Endodermal cell (in vitro differentiated cells): ENCODE measurements at regions not wholly inside any gene's neighbourhood (a gene's known extent, or its start where the extent isn't known, plus 50 kb on each side); places are given as distances from the start of the nearest gene placed in this dataset.

Experiments used
- DNase-seq: peaks from one replicate; pipeline ENCODE4 v3.0.0-alpha.2; 2017
- H3K27ac ChIP-seq: 2 replicates; pipeline ENCODE4 v1.5.1; 2013; ENCODE audit warnings: mild to moderate bottlenecking, low read depth, low read length, moderate library complexity
- H3K27me3 ChIP-seq: 2 replicates; pipeline ENCODE4 v1.6.1; 2013; ENCODE audit warnings: mild to moderate bottlenecking, low read length, moderate library complexity; ENCODE audit not compliant: insufficient read depth, control insufficient read depth, poor library complexity, severe bottlenecking
- H3K36me3 ChIP-seq: 2 replicates; pipeline ENCODE4 v1.7.0; 2013; ENCODE audit warnings: mild to moderate bottlenecking, low read length, moderate library complexity; ENCODE audit not compliant: control insufficient read depth, insufficient read depth
- H3K4me1 ChIP-seq: one replicate; pipeline ENCODE4 v1.7.0; 2013; ENCODE audit warnings: low read length; ENCODE audit not compliant: control insufficient read depth, insufficient read depth
- H3K4me3 ChIP-seq: 2 replicates; pipeline ENCODE4 v1.5.1; 2013; ENCODE audit warnings: mild to moderate bottlenecking, low read length, moderate library complexity
- H3K9ac ChIP-seq: 2 replicates; pipeline ENCODE4 v1.6.1; 2013; ENCODE audit warnings: mild to moderate bottlenecking, low read length, moderate library complexity; ENCODE audit not compliant: poor library complexity, severe bottlenecking; ENCODE audit errors: extremely low read depth
- H3K9me3 ChIP-seq: 2 replicates; pipeline ENCODE4 v1.6.1; 2013; ENCODE audit warnings: mild to moderate bottlenecking, low read length, moderate library complexity; ENCODE audit not compliant: control insufficient read depth
- H3K27ac Mint-ChIP-seq: 2 replicates; pipeline ENCODE4 v1.8.0; 2020; ENCODE audit warnings: mixed read lengths
- H3K27me3 Mint-ChIP-seq: 2 replicates; pipeline ENCODE4 v1.8.0; 2021; ENCODE audit warnings: mild to moderate bottlenecking, mixed read lengths; ENCODE audit not compliant: insufficient read depth
- H3K36me3 Mint-ChIP-seq: 2 replicates; pipeline ENCODE4 v1.8.0; 2020; ENCODE audit warnings: low read depth, mixed read lengths
- H3K4me1 Mint-ChIP-seq: 2 replicates; pipeline ENCODE4 v1.8.0; 2020; ENCODE audit warnings: mixed read lengths
- H3K4me3 Mint-ChIP-seq: 2 replicates; pipeline ENCODE4 v1.8.0; 2020; ENCODE audit warnings: mild to moderate bottlenecking, moderate library complexity, mixed read lengths
- H3K9me3 Mint-ChIP-seq: 2 replicates; pipeline ENCODE4 v1.8.0; 2020; ENCODE audit warnings: mild to moderate bottlenecking, mixed read lengths
- WGBS, 2 experiments: methylation state at CpG; one replicate each; pipeline versions ENCODE4 v1.1.5 to v1.1.7; 2013; ENCODE audit warnings: missing lambda C conversion rate in 2 of 2, mixed read lengths in 1 of 2; ENCODE audit not compliant: insufficient coverage in 1 of 2, insufficient read length in 1 of 2; 5-methylcytosine and 5-hydroxymethylcytosine counted together
- TF ChIP-seq, protein P1 (sequence below): fragments of 200-600 bp; sonication (generic); conservative IDR thresholded peaks from 2 replicates; pipeline ENCODE4 v1.5.0; 2021; ENCODE audit warnings: antibody characterized with exemption, mild to moderate bottlenecking

DNA sequence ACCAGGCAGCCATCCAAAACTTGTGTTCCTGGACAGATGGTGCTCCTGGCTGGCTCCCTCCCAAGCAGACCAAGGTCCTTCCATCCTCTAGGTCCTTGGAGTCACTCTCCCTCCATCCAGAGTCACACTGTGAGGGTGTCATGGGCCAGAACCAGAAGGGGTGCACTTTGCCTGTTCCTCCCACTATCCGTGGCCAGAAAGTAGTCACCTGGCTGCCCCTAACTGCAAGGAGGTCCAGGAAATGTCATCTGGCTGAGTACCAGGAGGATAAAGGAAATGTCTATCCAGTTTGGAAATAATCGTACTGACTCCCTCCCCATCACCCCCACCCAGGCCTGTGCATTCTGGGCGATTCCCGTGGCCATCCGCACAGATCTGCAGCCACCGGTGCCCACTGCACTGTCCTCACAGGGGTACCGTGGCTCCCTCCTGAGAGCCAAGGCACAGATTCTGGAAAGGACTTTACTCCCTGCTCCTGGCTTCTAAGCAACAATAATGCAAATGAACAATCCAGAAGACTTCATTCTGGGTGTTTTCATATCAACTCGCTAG, 253.2 kb downstream of the NPHP4 start:
- no peaks in the 10 kb centered on the region for H3K9me3 ChIP-seq
- TF ChIP-seq, protein P1, sequence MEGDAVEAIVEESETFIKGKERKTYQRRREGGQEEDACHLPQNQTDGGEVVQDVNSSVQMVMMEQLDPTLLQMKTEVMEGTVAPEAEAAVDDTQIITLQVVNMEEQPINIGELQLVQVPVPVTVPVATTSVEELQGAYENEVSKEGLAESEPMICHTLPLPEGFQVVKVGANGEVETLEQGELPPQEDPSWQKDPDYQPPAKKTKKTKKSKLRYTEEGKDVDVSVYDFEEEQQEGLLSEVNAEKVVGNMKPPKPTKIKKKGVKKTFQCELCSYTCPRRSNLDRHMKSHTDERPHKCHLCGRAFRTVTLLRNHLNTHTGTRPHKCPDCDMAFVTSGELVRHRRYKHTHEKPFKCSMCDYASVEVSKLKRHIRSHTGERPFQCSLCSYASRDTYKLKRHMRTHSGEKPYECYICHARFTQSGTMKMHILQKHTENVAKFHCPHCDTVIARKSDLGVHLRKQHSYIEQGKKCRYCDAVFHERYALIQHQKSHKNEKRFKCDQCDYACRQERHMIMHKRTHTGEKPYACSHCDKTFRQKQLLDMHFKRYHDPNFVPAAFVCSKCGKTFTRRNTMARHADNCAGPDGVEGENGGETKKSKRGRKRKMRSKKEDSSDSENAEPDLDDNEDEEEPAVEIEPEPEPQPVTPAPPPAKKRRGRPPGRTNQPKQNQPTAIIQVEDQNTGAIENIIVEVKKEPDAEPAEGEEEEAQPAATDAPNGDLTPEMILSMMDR: no peak
- WGBS, 2 experiments: 90 to 99% methylated on average over 7 to 8 of the region's 8 CpGs
- Mint-ChIP-seq H3K4me3 (no peak overlapping the region), H3K27me3 (peaks cover 8% of the 10 kb centered on the region), H3K9me3 (peaks cover 5% of the 10 kb centered on the region), H3K36me3 (no peaks in the 10 kb centered on the region), H3K27ac (no peak overlapping the region), H3K4me1 (no peaks in the 10 kb centered on the region)
- H3K27ac ChIP-seq: no peak overlapping the region
- no peaks in the 10 kb centered on the region for H3K4me1 ChIP-seq
- DNase-seq: no peak
- H3K36me3 ChIP-seq: no peaks in the 10 kb centered on the region
- H3K4me3 ChIP-seq: no peak overlapping the region
- H3K27me3 ChIP-seq: no peaks in the 10 kb centered on the region
- H3K9ac ChIP-seq: no peak overlapping the region

DNA sequence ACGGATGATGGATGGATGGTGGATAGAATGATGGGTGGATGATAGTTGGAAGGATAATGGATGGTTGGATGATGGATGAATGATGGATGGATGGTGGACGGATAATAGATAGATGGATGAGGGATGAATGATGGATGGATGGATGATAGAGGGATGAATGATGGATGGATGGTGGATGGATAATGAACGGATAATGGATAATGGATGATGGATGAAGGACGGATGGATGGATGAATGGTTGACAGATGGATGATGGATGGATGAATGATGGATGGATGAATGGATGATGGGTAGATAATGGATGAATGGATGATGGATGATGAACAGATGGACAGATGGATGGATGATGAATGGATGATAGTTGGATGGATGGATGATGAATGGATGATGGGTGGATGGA, 255.1 kb downstream of the NPHP4 start:
- H3K4me1 ChIP-seq: no peaks in the 10 kb centered on the region
- no peaks in the 10 kb centered on the region for H3K27me3 ChIP-seq
- Mint-ChIP-seq H3K36me3 (no peaks in the 10 kb centered on the region), H3K27me3 (peaks cover 5% of the 10 kb centered on the region), H3K9me3 (no peaks in the 10 kb centered on the region), H3K27ac (no peak overlapping the region), H3K4me3 (no peak overlapping the region), H3K4me1 (no peaks in the 10 kb centered on the region)
- no peak for DNase-seq
- no peak overlapping the region for H3K4me3 ChIP-seq
- no peaks in the 10 kb centered on the region for H3K9me3 ChIP-seq
- TF ChIP-seq, protein P1: no peak
- no peak overlapping the region for H3K27ac ChIP-seq
- H3K9ac ChIP-seq: no peak overlapping the region
- no peaks in the 10 kb centered on the region for H3K36me3 ChIP-seq
- 77% methylated on average over 4 of the region's 4 CpGs for WGBS, 2 experiments

DNA sequence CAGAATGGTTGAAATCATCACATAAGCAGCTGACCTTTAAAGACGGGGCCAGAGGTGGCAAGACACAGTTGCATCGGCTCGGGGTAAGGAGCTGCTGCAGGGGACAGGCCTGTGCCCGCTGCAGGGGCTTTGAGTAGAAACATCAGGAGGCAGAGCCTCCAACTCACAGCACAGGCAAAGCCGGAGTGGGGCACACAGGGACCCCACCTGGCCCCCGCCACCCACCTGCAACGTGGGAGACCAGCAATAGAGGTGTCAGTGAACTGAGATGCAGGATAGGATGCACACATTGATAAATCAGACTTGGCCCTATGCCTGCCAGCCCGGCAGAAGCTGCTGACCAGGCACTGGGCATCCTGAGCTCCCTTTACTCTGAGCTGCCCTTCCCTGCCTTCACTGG, 257.2 kb downstream of the NPHP4 start:
- 91 to 93% methylated on average over 7 to 8 of the region's 8 CpGs for WGBS, 2 experiments
- H3K27me3 Mint-ChIP-seq: peaks cover 5% of the 10 kb centered on the region
- TF ChIP-seq, protein P1: no peak
- H3K27ac Mint-ChIP-seq: no peak overlapping the region
- no peak overlapping the region for H3K4me3 Mint-ChIP-seq
- H3K27me3 ChIP-seq: no peaks in the 10 kb centered on the region
- no peaks in the 10 kb centered on the region for H3K4me1 ChIP-seq
- no peaks in the 10 kb centered on the region for H3K9me3 ChIP-seq
- H3K4me3 ChIP-seq: no peak overlapping the region
- no peak overlapping the region for H3K27ac ChIP-seq
- no peaks in the 10 kb centered on the region for H3K36me3 Mint-ChIP-seq
- H3K36me3 ChIP-seq: no peaks in the 10 kb centered on the region
- H3K9ac ChIP-seq: no peak overlapping the region
- DNase-seq: no peak
- no peaks in the 10 kb centered on the region for H3K4me1 Mint-ChIP-seq
- no peaks in the 10 kb centered on the region for H3K9me3 Mint-ChIP-seq
